ENCODE measurements at regions not wholly inside any gene's neighbourhood (a gene's known extent, or its start where the extent isn't known, plus 50 kb on each side); places are given as distances from the start of the nearest gene placed in this dataset.

DNA sequence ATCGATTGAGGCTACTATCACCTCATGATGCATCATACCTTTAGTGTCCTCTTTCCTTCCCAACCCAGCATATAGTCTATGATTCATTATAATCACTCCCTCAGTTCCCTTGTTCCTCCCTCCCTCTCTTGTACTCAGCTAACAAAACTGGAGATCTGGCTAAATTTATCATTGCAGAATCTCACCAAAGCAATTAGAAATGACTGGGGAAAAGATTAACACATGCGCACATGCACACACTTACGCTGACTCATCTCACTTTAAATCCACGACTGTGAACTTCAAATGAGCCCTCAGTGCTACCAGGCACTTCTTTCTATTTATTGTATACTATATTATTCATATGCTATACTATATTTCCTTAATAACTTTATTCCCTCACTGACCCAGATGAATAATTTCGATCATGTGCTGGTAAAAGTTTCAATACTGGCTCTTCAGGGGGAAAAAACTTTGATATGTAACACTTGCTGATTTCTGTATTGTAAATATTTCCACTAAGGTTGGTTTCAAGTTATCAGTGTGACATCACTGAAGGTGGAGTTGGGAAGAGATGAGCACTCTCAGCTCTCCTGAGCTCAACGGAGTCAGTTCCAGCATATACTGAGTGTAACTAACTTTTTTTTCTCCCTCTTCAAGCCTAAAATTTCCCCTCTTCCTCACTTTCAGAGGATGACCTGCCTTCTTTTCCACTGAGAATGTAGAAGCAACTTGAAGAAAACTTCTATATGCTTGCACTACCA is 613.7 kb upstream of the B3GALT2 start:
- TF ChIP-seq ZNF586 (CRISPR knock-in tag; conservative IDR thresholded peaks at IDR 0.05) (no peak), REST (IDR thresholded peaks at IDR 0.05; ENCODE audit: borderline replicate concordance) (no peak), REST (CRISPR knock-in tag; IDR thresholded peaks at IDR 0.05; ENCODE audit: low read depth) (no peak), CTCF (IDR thresholded peaks at IDR 0.05 in 2 of 3, conservative IDR thresholded peaks at IDR 0.05 in 1 of 3; ENCODE audit: insufficient read depth in 2 of 3, low read depth in 1 of 3, low read length in 3 of 3) (no peak), EGR1 (conservative IDR thresholded peaks at IDR 0.05) (no peak), SP1 (CRISPR knock-in tag; IDR thresholded peaks at IDR 0.05) (no peak), CHD2 (IDR thresholded peaks at IDR 0.05; ENCODE audit: low read depth, low read length) (no peak), ZBTB8A (IDR thresholded peaks at IDR 0.05; ENCODE audit: partially characterized antibody) (no peak), CHD1 (IDR thresholded peaks at IDR 0.05; ENCODE audit: low read length) (no peak)

Measured in K562 (cell line).